ENCODE measurements at regions not wholly inside any gene's neighbourhood (a gene's known extent, or its start where the extent isn't known, plus 50 kb on each side); places are given as distances from the start of the nearest gene placed in this dataset.

DNA sequence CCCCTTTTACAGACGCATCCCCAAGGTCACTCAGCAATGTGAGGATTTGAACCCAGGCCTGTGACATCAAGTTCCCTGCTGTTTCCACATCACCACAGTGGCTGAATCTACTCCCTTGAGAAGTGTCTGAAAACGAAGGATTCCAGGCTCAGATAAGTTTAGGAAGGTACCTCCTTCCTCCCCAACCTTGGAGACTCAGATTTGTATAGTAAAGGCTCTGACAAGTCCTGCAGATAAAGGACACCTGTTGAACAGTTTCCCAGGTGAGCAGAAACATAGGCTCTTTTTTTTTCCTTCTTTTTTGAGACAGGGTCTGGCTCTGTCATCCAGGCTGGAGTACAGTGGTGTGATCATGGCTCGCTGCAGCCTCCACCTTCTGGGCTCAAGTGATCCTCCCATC is 56.4 kb upstream of the PTPRS start:
- ChIA-PET POLR2A (no interaction called here), CTCF (interaction anchor here (1.0 kb wide), 1 partner anchor 348 kb away, joined by 3 read pairs; no protein-coding TSS in a partner anchor)
- DNase-seq (ENCODE audit: extremely low spot score): no peak
- no peak for TF ChIP-seq FOXM1 (IDR thresholded peaks at IDR 0.05; ENCODE audit: borderline replicate concordance)
- no peak for TF ChIP-seq FOXK2 (IDR thresholded peaks at IDR 0.05)
- TF ChIP-seq BHLHE40 (IDR thresholded peaks at IDR 0.05; ENCODE audit: borderline replicate concordance): no peak
- TF ChIP-seq TARDBP (IDR thresholded peaks at IDR 0.05): no peak
- TF ChIP-seq CTBP1 (IDR thresholded peaks at IDR 0.05; ENCODE audit: borderline replicate concordance): no peak
- TF ChIP-seq SUZ12 (IDR thresholded peaks at IDR 0.05): no peak
- no peak for TF ChIP-seq HDGF (IDR thresholded peaks at IDR 0.05; ENCODE audit: borderline replicate concordance)
- TF ChIP-seq NFRKB (IDR thresholded peaks at IDR 0.05): no peak
- no peak for TF ChIP-seq FOXA1 (IDR thresholded peaks at IDR 0.05)
- no peak for TF ChIP-seq ARNT (IDR thresholded peaks at IDR 0.05)
- no peak for TF ChIP-seq LEF1 (IDR thresholded peaks at IDR 0.05; ENCODE audit: borderline replicate concordance)
- TF ChIP-seq, protein P1, sequence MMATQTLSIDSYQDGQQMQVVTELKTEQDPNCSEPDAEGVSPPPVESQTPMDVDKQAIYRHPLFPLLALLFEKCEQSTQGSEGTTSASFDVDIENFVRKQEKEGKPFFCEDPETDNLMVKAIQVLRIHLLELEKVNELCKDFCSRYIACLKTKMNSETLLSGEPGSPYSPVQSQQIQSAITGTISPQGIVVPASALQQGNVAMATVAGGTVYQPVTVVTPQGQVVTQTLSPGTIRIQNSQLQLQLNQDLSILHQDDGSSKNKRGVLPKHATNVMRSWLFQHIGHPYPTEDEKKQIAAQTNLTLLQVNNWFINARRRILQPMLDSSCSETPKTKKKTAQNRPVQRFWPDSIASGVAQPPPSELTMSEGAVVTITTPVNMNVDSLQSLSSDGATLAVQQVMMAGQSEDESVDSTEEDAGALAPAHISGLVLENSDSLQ (IDR thresholded peaks at IDR 0.05): no peak
- no peak for TF ChIP-seq ELF4 (IDR thresholded peaks at IDR 0.05)
- no peak for TF ChIP-seq L3MBTL2 (conservative IDR thresholded peaks at IDR 0.05)
- no peak for TF ChIP-seq ZNF384 (IDR thresholded peaks at IDR 0.05)
- TF ChIP-seq SP1 (IDR thresholded peaks at IDR 0.05): no peak

DNA sequence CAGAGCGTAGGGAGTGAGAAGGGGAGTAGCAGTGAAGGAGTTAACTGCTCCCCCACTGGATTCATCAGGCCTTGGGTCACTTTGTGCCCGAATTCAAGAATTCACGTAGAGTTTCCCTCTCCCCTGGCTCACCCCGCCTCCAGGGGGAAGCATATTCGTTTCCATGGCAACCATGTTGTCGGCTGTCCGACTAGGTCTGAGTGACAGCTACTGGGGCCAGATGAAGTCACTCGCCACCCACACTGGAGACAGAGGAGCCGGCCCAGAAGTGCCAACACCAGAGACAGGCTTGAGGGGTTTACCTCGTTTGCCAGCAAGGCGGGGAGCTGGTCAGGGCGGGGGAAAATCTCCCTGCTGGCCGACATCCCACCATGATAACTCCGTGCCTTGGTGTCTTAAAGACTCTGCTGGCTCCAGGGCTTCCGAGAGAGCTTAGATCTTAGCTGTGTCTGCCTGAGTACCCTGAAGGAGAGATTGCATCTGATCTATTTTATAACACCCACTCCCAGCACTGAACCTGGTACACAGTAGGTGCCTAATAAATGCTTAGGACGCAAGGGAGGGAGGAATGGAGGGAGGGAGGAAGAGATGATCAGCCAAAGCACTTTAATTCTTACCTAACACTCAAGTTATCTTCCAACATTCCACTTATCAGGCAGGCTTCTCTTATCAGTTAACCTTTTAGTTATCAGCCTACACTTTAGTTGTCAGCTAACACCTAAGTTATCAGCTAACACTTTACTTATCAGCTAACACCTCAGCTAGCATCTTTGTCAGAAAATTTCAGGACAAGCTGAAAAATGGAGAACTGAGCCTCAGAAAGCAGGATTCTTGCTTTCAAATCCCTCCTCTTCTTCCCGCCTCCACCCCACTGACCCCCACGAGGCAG is 57.2 kb upstream of the ZNRF4 start:
- ChIA-PET CTCF (interaction anchor here (1.0 kb wide), 1 partner anchor 350 kb away, joined by 3 read pairs; no protein-coding TSS in a partner anchor), POLR2A (no interaction called here)
- TF ChIP-seq FOXA1 (IDR thresholded peaks at IDR 0.05): no peak
- TF ChIP-seq, protein P1 (IDR thresholded peaks at IDR 0.05): peak; percentile 88

DNA sequence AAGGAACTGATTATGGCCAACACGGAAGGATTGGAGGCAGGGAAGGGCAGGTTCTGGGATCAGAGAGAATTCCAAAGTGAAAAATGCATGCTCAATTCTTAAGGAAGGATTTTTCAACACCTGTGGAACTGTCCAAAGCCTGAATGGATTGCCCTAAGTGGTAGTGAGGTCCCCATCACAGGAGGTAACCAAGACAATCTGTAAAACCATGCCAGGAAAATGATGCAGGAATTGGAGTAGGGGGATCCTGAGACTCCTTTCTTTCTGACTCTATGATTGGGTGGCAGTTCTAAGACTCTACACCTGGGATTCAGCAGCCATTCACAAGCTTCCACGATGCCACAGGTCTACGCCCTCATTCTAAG is 56.5 kb upstream of the ZNRF4 start:
- ChIA-PET CTCF (interaction anchor here (0.7 kb wide), 1 partner anchor 183 kb away, joined by 3 read pairs; no protein-coding TSS in a partner anchor), POLR2A (no interaction called here)
- DNase-seq (ENCODE audit: extremely low spot score): no peak
- TF ChIP-seq LEF1 (IDR thresholded peaks at IDR 0.05; ENCODE audit: borderline replicate concordance) (no peak), CTBP1 (IDR thresholded peaks at IDR 0.05; ENCODE audit: borderline replicate concordance) (no peak), SUZ12 (IDR thresholded peaks at IDR 0.05) (no peak), NFRKB (IDR thresholded peaks at IDR 0.05) (no peak), FOXM1 (IDR thresholded peaks at IDR 0.05; ENCODE audit: borderline replicate concordance) (no peak), TARDBP (IDR thresholded peaks at IDR 0.05) (no peak), ELF4 (IDR thresholded peaks at IDR 0.05) (no peak), SP1 (IDR thresholded peaks at IDR 0.05) (no peak), L3MBTL2 (conservative IDR thresholded peaks at IDR 0.05) (no peak), HDGF (IDR thresholded peaks at IDR 0.05; ENCODE audit: borderline replicate concordance) (no peak), FOXA1 (IDR thresholded peaks at IDR 0.05) (no peak), BHLHE40 (IDR thresholded peaks at IDR 0.05; ENCODE audit: borderline replicate concordance) (no peak)
- TF ChIP-seq, protein P1 (IDR thresholded peaks at IDR 0.05): no peak

More for the DNA sequence above, 57.2 kb upstream of the ZNRF4 start:
- DNase-seq (ENCODE audit: extremely low spot score): peak; percentile 56

DNA sequence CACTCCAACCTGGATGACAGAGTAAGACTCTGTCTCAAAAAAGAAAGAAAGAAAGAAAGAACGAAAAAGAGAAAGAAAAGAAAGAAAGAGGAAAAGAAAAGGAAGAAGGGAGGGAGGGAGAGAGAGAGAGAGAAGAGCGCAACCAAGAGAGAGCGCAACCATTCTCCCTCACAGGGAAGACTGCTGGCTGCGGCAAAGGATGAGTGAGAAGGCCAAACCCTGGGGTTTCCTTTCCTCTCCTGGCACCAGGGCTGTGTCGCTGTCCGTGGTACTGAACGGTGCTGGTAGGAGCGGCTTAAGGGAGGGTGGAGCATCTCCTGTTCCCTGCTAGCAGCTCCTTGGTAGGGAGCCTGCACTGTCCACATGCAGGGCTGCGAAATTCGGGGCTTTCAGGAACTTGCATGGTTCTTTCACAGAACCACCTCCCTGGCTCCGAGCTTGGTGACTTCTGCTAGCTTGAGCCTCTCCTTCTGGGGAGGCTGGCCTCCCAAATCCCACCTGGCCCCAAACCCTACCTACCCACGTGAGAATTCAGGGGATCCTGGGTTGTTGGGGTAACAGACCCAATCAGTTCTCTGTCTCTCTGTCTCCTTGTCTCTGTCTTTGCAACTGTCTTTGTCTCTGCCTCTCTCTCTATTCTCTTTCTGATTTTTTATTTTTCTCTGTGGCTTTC is 51.1 kb upstream of the ZNRF4 start:
- peak; percentile 85 for DNase-seq (ENCODE audit: extremely low spot score)
- ChIA-PET POLR2A (no interaction called here), CTCF (no interaction called here)
- no peak for TF ChIP-seq ZNF384 (IDR thresholded peaks at IDR 0.05)
- TF ChIP-seq SUZ12 (IDR thresholded peaks at IDR 0.05): no peak
- no peak for TF ChIP-seq SP1 (IDR thresholded peaks at IDR 0.05)

Measured in HEK293T (cell line).